Posterior vena cava (tissue), 2 donors: ENCODE measurements at regions not wholly inside any gene's neighbourhood (a gene's known extent, or its start where the extent isn't known, plus 50 kb on each side); places are given as distances from the start of the nearest gene placed in this dataset.
"Not testable (repeated sequence)": the region's sequence is repeated elsewhere in the genome, so short reads cannot be mapped to it uniquely, and the experiment has no call there.

Source experiments
- DNase-seq: peaks from one replicate; pipeline ENCODE4 v3.0.0-alpha.2; 2020; ENCODE audit warnings: low spot score
- intact Hi-C, 2 donors: fragments of 100-400 bp; cut with DNase I; formaldehyde crosslinking; loops; one replicate each; pipeline versions ENCODE4 v1.14.1 to v1.14.2; 2022 to 2023
- donor health status: DM: yes; HTN: yes; CAD: no.
- donor health status: DM: yes; HTN: yes; CAD: no.

DNA sequence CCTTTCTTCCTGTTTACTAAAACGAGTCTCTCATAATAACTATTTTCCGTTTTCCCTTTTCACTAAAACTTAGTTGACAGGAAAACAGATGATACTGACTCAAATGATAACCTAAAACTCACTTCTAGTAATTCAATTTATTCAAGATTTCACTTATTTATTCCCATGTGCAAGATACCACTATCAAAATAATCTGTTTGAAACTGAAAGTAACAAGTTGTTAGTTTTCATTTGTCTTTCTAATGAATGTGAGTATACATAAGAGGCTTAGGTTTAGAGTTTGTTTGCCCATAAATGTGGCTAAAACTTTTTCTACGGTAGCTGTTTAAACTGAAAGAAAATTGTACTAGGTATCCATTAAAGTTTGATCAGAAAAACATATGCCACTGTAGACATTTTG is 314.9 kb upstream of the STEAP1 start:
- no peak for DNase-seq
- intact Hi-C loops = no loop called here

GRCh38 chr7:89845952-89846351 is 308.3 kb upstream of the STEAP1 start:
- no peak for DNase-seq
- intact Hi-C loops = no loop called here

DNA sequence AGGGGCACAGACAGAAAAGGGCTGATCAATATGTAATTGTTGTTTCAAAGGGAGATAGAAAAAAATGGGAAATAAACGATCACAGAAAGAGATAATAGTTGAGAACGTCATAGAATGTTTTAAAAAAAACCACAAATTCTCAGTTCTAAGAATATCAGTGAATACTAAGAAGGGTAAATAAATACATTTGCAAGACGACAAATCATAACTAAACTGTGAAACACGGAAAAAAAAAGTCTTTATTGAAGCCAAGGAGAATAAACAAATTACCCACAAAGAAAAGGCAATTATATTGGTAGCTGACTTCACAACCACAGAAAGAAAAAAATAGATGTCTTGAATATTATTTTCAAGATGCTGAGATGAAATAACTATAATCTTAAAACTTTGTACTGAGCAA is 305.2 kb upstream of the STEAP1 start:
- intact Hi-C loops = no loop called here

DNA sequence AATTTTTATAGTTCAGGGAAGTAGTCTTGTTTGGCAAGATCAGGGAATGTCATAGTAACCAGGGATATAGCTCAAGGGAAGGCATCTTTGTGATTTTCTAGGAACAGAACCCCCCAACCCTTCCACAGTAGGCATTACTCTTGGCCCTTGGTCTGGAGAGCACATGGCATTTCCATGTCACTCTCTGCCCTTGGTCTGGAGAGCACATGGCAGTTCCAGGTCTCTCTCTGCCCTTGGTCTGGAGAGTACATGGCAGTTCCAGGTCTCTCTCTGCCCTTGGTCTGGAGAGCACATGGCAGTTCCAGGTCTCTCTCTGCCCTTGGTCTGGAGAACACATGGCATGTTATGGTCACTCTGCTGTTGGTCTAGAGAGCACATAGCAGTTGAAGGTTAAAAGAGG is 297.2 kb upstream of the STEAP1 start:
- intact Hi-C loops = not testable (repeated sequence)

More for the DNA sequence above, 305.2 kb upstream of the STEAP1 start:
- no peak for DNase-seq

GRCh38 chr7:89857767-89858166 is 296.5 kb upstream of the STEAP1 start:
- intact Hi-C loops = no loop called here

More for the DNA sequence above, 297.2 kb upstream of the STEAP1 start:
- DNase-seq = not testable (repeated sequence)

DNA sequence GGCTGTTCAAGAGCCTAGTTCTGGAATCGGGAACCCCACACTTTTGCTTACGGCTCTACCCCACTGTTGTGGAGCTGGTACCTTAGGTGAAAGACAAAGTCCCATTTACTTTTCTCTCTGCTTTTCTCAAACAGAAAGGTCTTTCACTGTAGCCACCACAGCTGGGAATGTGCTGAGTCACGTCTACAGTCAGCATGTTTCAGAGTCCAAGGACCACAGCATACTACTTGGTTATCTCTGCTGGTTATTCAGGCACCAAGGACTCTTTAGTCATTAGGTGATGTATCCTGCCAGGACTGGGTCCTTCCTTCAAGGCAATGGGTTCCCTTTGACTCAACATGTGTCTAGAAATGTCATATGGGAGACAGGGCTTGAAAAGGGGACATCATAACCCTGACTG is 266.8 kb upstream of the STEAP1 start:
- DNase-seq = no peak
- intact Hi-C loops = no loop called here

More at GRCh38 chr7:89857767-89858166, 296.5 kb upstream of the STEAP1 start:
- DNase-seq = no peak

- intact Hi-C loops = no loop called here
- DNase-seq = no peak
These were observed 245.5 kb upstream of the STEAP1 start for GRCh38 chr7:89908736-89909135.

DNA sequence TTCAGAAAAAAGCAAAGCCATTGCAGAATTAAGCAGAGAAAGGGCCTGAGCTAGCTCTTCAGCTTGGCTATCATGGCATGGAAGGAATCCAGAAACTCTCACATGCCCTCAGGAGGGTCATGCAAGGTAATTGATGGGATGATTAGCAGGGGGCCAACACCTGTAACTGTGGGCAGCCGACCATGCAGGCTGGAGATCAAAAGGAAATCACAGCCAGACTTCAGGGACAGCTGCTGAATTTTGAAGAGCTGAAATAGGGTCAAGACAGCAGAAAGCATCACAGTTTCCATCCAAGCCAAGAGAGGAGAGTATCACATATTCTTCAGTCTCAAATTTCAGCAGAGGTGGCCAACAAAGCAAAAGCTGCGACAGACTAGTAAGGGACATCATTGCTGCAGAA is 239.6 kb upstream of the STEAP1 start:
- intact Hi-C loops = no loop called here
- no peak for DNase-seq

- intact Hi-C loops = no loop called here
These were observed 228.1 kb upstream of the STEAP1 start for GRCh38 chr7:89926194-89926593.

GRCh38 chr7:89926701-89927100 is 227.6 kb upstream of the STEAP1 start:
- DNase-seq = no peak
- intact Hi-C loops = no loop called here

More at GRCh38 chr7:89926194-89926593, 228.1 kb upstream of the STEAP1 start:
- DNase-seq = no peak

- no peak for DNase-seq
- intact Hi-C loops = no loop called here
These were observed 226.5 kb upstream of the STEAP1 start for GRCh38 chr7:89927762-89928161.

GRCh38 chr7:89928451-89928850 is 225.8 kb upstream of the STEAP1 start:
- intact Hi-C loops = no loop called here
- DNase-seq = no peak

DNA sequence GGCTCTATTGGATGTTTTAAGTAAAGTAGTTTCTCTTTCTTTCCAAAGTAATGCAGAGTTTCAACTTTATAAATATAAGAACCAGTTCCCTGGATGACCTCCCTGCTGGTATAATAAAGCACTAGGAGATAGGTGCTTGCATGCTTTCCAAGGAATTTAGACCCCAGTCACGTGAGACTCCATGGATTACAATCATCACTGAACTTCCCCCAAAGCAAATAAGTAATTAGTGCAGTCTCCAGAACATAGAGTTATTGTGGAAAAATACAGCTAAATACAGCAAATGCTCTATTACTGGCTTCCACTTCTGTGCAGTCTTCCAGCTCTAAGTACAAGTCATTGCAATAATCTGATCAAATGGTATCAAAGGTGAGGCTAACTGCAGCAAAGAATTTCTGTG is 220.2 kb upstream of the STEAP1 start:
- intact Hi-C loops = no loop called here
- no peak for DNase-seq

DNA sequence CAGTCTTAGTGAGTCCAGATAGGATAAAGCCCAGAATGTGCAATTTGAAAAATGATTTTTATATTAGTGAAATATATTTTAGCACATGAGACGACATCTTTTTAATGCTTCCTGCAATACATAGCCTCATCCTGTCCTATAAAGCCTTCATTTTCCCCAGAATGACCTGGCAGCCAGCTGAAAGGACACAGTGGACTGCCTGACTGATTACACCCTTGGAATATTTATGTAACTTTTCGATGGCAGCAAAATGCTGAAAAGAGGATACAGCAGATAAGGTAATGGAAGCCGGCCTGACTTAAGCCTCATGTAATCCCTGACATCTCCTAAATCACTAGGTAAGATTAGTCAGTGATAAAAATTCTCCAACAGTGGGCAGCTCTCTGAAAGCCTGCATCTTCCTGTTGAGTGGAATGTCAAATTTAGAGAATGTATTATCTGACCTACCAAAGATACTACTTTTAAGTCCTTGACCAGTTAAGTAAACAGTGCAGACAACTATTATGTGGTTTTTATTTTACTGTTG is 210.7 kb upstream of the STEAP1 start:
- intact Hi-C loops = no loop called here
- DNase-seq = no peak

DNA sequence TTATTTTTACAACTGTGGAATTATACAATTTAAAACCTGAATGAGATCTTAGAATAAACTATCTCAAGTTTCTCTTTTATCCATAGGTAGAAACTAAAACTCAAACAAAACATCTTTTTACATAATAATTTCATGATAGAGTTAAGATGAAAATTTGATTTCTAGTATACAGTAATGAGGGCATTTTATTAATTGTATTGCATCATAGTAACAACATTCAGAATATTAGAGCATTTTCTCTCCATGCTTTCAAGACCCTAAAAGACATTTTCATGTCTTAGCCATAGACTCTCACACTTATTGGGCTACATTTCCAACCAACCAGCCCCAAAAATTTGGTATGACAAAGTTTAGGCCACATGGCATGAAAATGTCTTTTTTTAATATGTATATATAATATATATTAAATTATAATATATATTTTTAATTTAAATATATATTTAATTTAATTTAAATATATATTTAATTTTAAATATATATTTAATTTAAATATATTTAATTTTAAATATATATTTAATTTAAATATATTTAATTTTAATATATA is 195.7 kb upstream of the STEAP1 start:
- intact Hi-C loops = no loop called here
- no peak for DNase-seq

DNA sequence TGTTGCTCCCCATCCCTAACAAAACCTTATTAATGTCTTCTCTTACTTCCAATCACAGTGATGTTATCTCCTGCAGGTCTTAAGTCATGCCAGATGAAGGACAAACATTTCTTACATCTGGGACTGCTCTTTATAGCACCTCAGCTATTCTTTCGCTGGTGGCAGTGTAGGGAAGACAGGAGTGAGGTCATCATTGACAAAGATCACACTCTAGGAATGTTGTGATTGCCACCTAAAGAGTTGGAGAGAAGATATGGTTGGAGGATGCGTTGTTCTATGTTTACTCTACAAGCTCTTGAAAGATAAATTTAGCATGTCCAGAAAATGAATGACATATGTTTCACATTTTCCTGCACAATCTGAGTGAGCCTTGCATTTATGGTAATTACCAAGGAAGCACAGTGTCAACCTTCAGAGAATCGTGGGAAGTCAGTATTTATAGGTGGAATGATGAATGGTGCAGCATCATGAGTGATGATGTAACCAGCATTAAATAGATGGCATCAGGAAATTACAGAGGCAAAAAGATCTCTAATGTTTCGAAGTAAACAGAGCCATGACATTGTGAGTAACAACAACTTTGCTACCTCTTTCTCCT is 188.1 kb upstream of the STEAP1 start:
- intact Hi-C loops = no loop called here
- DNase-seq = no peak

GRCh38 chr7:89975577-89975976 is 178.7 kb upstream of the STEAP1 start:
- intact Hi-C loops = no loop called here
- DNase-seq = no peak

GRCh38 chr7:89987665-89988064 is 166.6 kb upstream of the STEAP1 start:
- intact Hi-C loops = no loop called here
- DNase-seq = no peak

DNA sequence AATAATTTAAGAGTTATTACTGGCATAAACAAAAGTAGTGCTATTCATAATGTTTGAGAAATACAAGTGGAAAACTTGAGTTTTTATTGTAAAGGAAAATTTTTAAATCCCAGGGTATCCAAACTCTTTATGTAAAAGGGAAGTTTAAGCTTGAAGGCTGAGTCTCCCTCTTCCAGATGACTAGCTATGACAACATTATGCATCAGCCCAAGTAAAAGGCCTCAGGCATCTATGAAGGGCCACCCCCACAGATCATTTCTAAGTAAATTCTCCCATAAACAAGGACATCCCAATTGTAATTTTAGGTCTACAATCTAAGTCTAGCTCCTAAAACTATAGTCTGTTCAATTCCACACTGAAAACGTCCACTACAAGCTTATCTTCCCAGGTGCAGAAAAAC is 166.2 kb upstream of the STEAP1 start:
- no peak for DNase-seq
- intact Hi-C loops = no loop called here

DNA sequence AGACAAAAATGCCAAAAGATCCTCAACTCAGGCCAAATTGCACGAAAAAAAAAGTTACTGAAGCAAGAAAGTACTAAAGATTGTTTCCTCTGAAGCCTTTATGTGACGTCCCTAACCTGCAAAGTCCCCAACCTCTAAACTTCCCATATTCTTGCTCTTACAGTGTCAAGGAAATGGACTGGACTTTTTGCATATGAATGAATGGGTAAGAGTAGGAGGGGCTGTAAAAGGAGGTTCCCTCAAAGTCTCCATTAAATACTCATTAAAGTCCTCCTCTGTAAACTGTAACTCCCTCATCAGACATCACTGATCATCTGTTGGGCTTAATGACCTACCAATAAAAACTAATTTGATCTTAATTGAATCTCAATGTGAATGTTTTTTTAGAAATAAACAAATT is 164.8 kb upstream of the STEAP1 start:
- intact Hi-C loops = no loop called here
- no peak for DNase-seq

- no peak for DNase-seq
- intact Hi-C loops = no loop called here
These were observed 159.8 kb upstream of the STEAP1 start for GRCh38 chr7:89994483-89994882.
